Activated CD8-positive, alpha-beta T cell treated with anti-CD3 and anti-CD28 coated beads for 36 hours (primary cell): ENCODE measurements at regions not wholly inside any gene's neighbourhood (a gene's known extent, or its start where the extent isn't known, plus 50 kb on each side); places are given as distances from the start of the nearest gene placed in this dataset.

Experiments used
- ATAC-seq: fragments of 200-7000 bp; cut with Tn5 transposase; one replicate; pipeline ENCODE4 v1.10.0; 2021; ENCODE audit warnings: mild to moderate bottlenecking, moderate library complexity
- CTCF ChIA-PET: fragments of 350-600 bp; sonication (Branson Sonifier 250); formaldehyde crosslinking; loops from one replicate; lab custom pipeline; 2021; ENCODE audit warnings: antibody characterized with exemption; lab: Charles Lee
- POLR2A ChIA-PET: fragments of 350-600 bp; sonication (Branson Sonifier 250); formaldehyde crosslinking; loops from one replicate; lab custom pipeline; 2021; ENCODE audit warnings: antibody characterized with exemption; lab: Charles Lee
- DNase-seq: peaks from one replicate; pipeline ENCODE4 v3.0.0-alpha.2; 2020
- H3K27ac Mint-ChIP-seq: one replicate; pipeline ENCODE4 v1.8.0; 2021; ENCODE audit warnings: mild to moderate bottlenecking, mixed read lengths
- H3K27me3 Mint-ChIP-seq: one replicate; pipeline ENCODE4 v1.8.0; 2021; ENCODE audit warnings: mixed read lengths
- H3K36me3 Mint-ChIP-seq: one replicate; pipeline ENCODE4 v1.8.0; 2021; ENCODE audit warnings: low read depth, mixed read lengths
- H3K4me1 Mint-ChIP-seq: one replicate; pipeline ENCODE4 v1.8.0; 2021; ENCODE audit warnings: low read depth, mixed read lengths
- H3K4me3 Mint-ChIP-seq: one replicate; pipeline ENCODE4 v1.8.0; 2021; ENCODE audit warnings: mild to moderate bottlenecking, moderate library complexity, mixed read lengths
- H3K9me3 Mint-ChIP-seq: one replicate; pipeline ENCODE4 v1.8.0; 2021; ENCODE audit warnings: mixed read lengths
- intact Hi-C: fragments of 100-400 bp; cut with micrococcal nuclease; formaldehyde crosslinking; loops from one replicate; pipeline ENCODE4 v1.10.0; 2022
- TF ChIP-seq, protein P1 (sequence below): fragments of 200-600 bp; IDR thresholded peaks from one replicate; pipeline ENCODE4 v1.8.0; 2022; ENCODE audit warnings: antibody characterized with exemption, mild to moderate bottlenecking

DNA sequence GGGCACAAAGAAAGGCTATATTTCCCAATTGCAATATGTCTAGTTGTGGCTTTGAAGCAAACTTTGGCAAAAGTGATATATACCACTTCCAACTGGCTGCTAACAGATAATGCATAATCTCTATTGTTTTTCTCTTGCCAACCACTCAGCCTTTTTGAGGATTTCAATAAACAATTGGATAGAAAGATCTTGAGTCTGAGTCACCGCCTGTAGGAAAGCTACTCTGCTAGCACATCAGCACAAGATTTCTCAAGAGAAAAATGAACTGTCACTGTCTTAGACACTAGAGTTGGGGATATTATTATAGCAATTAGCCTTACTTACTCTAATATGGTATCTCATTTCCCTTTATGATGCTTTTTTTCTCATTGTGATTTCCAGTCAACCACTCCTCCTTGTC is 119.7 kb downstream of the SST start:
- ATAC-seq (no peak), DNase-seq (no peak)
- Mint-ChIP-seq H3K4me3 (no peak overlapping the region), H3K27me3 (peaks cover 21% of the 10 kb centered on the region), H3K9me3 (no peaks in the 10 kb centered on the region), H3K4me1 (no peaks in the 10 kb centered on the region), H3K36me3 (no peaks in the 10 kb centered on the region), H3K27ac (no peak overlapping the region)
- ChIA-PET CTCF (interaction anchor here (1.0 to 1.3 kb wide), 2 partner anchors 65 to 231 kb away, joined by 3 read pairs; no protein-coding TSS in a partner anchor), POLR2A (no interaction called here)
- intact Hi-C loops = no loop called here
- TF ChIP-seq, protein P1, sequence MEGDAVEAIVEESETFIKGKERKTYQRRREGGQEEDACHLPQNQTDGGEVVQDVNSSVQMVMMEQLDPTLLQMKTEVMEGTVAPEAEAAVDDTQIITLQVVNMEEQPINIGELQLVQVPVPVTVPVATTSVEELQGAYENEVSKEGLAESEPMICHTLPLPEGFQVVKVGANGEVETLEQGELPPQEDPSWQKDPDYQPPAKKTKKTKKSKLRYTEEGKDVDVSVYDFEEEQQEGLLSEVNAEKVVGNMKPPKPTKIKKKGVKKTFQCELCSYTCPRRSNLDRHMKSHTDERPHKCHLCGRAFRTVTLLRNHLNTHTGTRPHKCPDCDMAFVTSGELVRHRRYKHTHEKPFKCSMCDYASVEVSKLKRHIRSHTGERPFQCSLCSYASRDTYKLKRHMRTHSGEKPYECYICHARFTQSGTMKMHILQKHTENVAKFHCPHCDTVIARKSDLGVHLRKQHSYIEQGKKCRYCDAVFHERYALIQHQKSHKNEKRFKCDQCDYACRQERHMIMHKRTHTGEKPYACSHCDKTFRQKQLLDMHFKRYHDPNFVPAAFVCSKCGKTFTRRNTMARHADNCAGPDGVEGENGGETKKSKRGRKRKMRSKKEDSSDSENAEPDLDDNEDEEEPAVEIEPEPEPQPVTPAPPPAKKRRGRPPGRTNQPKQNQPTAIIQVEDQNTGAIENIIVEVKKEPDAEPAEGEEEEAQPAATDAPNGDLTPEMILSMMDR = no peak

DNA sequence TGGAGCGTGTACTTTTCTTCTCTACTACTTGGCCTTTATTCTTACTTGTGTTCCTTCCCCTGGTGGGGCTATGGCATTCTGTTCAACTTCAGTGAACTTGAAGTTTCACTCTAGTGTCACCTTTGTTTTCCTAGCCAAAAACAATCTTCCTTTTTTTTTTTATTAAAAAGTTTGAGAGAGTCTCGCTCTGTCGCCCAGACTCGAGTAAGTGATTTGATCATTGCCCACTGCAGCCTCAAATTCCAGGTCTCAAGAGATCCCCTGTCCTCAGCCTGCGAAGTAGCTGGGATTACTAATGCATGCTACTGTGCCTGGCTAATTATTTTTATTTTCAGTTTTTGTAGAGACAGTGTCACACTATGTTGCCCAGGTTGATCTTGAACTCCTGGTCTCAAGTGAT is 124.8 kb downstream of the SST start:
- no peak for DNase-seq
- H3K4me3 Mint-ChIP-seq = no peak overlapping the region
- H3K27ac Mint-ChIP-seq = no peak overlapping the region
- peaks cover 19% of the 10 kb centered on the region for H3K27me3 Mint-ChIP-seq
- ChIA-PET POLR2A (no interaction called here), CTCF (no interaction called here)
- no peaks in the 10 kb centered on the region for H3K4me1 Mint-ChIP-seq
- H3K36me3 Mint-ChIP-seq = no peaks in the 10 kb centered on the region
- intact Hi-C loops = no loop called here
- TF ChIP-seq, protein P1 = no peak
- peaks cover 3% of the 10 kb centered on the region for H3K9me3 Mint-ChIP-seq
- no peak for ATAC-seq

DNA sequence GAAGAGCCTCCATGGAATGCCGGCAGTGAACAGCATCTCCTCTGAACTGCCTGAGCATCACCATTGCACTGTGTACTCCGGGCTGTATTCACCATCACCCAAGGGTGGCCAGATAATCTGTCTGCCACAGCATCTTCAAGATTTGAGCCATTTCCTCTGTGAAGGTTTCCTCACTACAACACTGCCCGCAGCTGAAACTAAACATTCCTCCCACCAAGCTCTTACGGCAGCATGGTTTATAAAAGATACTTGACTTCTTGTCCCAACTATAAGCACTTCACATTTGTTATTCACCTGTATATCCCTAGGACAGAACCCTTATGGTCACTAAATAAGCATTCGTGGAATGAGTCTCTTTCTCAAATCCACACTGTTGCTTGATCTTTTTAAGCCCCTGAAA is 125.9 kb downstream of the SST start:
- ATAC-seq (no peak), DNase-seq (no peak)
- ChIA-PET POLR2A (no interaction called here), CTCF (no interaction called here)
- Mint-ChIP-seq H3K9me3 (peaks cover 5% of the 10 kb centered on the region), H3K36me3 (no peaks in the 10 kb centered on the region), H3K4me3 (no peak overlapping the region), H3K4me1 (no peaks in the 10 kb centered on the region), H3K27ac (no peak overlapping the region), H3K27me3 (peaks cover 19% of the 10 kb centered on the region)
- TF ChIP-seq, protein P1 = no peak
- intact Hi-C loops = no loop called here

DNA sequence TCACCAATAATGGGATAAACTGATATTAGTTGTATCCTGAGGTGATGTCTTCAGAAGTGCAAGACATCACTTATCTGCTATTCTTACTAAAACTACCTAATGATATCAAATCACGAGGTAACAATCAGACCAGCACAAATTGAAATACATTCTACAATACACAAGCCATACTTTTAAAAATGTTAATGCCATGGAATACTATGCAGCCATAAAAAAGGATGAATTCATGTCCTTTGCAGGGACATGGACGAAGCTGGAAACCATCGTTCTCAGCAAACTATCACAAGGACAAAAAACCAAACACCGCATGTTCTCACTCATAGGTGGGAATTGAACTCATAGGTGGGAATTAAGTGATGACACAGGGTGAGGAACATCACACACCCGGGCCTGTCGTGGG is 129.3 kb downstream of the SST start:
- H3K36me3 Mint-ChIP-seq = no peaks in the 10 kb centered on the region
- no peaks in the 10 kb centered on the region for H3K4me1 Mint-ChIP-seq
- no peak overlapping the region for H3K27ac Mint-ChIP-seq
- peaks cover 8% of the 10 kb centered on the region for H3K27me3 Mint-ChIP-seq
- ChIA-PET CTCF (no interaction called here), POLR2A (no interaction called here)
- H3K4me3 Mint-ChIP-seq = no peak overlapping the region
- peaks cover 5% of the 10 kb centered on the region for H3K9me3 Mint-ChIP-seq
- intact Hi-C loops = no loop called here
- ATAC-seq (no peak), DNase-seq (no peak)
- TF ChIP-seq, protein P1 = no peak

DNA sequence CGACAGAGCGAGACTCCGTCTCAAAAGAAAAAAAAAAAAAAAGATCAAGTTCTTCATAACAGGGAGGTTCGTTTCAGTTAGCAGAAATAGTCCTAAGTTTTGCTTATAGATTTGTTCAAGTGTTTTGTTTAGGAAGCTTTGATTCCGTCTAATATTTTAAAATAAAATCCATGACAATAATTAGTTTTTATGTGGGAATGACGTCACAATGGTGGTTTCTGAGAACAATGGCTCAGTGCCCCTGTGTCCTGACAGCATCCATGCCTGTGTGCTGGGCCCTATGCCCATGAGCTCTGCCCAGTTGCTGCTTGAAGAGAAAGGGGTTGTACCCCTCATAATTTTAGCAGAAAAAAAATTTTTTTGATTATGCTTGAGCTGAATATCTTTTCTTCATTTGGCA is 134.0 kb downstream of the SST start:
- no peaks in the 10 kb centered on the region for H3K36me3 Mint-ChIP-seq
- ATAC-seq = no peak
- intact Hi-C loops = no loop called here
- CTCF ChIA-PET = no interaction called here
- H3K4me1 Mint-ChIP-seq = no peaks in the 10 kb centered on the region
- POLR2A ChIA-PET = no interaction called here
- DNase-seq = no peak
- H3K4me3 Mint-ChIP-seq = no peak overlapping the region
- H3K9me3 Mint-ChIP-seq = peaks cover 5% of the 10 kb centered on the region
- TF ChIP-seq, protein P1 = no peak
- peaks cover 6% of the 10 kb centered on the region for H3K27me3 Mint-ChIP-seq
- no peak overlapping the region for H3K27ac Mint-ChIP-seq
